ENCODE measurements at regions not wholly inside any gene's neighbourhood (a gene's known extent, or its start where the extent isn't known, plus 50 kb on each side); places are given as distances from the start of the nearest gene placed in this dataset.
"Not testable (repeated sequence)": the region's sequence is repeated elsewhere in the genome, so short reads cannot be mapped to it uniquely, and the experiment has no call there.

DNA sequence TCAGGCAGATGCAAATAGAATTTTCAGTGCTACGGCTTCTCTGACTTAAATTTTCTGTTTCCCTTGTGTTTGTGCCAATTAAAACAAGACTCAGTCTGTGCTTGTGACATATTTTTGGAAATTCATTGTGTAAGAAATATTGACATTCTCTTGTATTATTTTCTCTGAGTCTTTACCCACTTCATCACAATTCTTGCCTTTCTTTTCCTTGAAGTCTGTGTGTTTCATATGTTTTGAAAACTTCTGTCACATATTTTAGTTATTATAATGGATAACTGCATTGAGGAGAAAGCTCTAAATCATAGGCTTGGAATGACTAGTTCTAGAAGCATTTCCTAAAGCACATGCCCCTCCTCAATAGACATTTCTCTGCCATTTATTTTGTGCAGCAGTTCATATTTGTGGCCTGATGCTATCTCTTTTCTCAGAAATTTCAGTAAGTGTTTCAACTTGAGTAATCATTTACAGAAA is 206.6 kb downstream of the PALM2AKAP2 start:
- DNase-seq, result no peak

DNA sequence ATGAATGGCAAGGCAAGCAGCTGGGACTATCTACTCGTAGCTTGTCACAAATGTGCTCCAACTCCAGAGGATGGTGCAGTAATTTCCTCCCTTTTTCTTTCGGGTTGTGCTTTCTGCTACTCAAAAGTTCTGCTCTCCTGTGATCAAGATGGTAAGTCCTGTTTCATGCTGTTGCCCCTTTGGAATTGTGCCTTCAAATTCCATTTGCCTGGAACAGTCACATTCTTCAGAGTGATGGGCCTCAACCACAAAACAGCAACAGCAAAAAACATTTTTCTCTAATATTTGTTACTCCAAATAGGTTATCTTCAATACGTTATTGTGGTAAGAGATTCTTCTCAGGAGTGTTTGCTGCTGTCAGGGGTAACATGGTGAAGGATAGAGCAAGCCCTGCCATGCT is 209.3 kb downstream of the PALM2AKAP2 start:
- no peak for DNase-seq

DNA sequence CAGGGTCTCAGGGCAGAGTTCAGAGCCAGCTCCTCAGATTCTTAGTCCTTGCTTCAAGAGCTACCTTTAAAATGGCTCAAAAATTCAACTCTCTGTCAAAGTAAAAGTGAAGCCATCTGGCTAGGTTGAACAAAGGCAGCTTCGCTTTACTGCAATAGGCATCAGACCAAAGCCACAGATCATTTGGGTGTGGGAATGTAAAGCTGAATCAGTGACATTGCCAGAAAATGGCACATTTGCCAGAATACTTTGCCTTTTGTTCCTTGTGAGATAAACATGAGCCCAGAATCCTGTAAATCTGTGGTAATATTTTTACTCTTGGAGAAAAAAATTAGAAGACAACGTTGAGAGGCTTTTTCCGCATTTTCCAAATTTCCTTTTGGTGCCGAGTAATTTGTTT is 210.5 kb downstream of the PALM2AKAP2 start:
- no peak for DNase-seq

DNA sequence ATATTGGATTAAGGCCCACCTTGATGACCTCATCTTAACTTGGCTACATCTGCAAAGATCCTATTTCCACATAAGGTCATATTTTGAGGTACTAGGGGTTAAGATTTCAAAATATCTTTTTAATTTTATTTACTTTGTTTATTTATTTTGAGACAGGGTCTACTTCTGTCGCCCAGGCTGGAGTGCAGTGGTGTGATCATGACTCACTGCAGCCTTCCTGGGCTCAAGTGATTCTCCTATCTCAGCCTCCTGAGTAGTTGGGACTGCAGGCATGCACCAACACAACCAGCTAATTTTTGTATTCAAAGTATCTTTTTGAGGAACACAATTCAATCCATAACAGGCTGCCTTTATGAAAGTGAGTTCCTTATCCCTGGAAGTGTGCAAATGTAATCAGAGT is 212.3 kb downstream of the PALM2AKAP2 start:
- DNase-seq, result no peak

DNA sequence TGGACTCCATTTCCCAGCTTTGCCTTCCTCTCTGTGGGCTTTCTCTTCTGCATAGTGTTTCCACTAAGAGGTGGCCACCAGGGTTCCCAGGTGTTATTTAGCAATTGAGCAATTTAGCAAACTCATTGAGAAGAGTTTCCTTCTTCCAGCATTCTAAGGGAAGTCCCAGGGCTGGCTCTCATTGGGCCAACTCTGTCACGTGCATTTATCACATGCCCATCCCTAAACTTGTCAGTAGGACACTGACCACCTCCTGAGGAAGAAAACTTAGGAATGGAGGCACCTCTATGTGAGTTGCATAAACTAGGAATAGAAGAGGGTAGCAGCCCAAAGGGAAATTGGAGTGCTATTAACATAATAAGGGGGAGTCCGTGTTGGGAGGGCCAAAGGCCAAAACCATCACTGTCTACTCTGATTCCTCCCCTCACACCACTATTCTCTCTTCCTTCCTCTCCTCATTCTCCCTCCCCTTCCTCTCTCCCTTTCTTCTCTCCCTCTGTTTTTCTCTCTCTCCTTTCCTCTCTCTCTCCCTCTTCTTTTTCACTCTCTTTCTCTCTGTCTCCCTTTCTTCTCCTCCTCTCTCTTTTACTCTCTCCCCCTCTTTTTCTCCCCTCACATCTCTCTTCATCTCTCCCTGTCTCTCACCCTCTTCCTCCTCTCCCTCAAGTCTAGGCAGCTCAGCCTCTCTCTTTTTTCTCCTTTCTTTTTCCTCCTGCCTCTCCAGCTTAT is 213.4 kb downstream of the PALM2AKAP2 start:
- no peak for DNase-seq

DNA sequence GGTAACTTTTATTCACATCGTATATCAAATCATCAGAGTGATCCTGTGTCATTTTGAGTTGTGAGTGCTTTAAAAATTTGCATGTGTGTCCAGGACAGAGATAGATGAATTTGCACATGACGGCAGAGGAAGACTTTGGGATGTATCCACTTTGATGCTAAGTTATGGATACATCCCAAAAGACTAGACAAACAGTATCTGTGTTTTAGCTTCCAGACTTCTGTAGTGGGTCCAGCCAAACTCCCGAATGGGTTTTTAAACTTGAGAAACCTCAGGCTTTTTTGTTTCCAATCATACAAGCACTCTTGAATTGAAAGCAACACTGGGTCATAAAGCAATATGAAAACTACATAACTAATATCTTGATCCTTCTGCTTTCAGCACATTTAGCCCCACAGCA is 213.8 kb downstream of the C9orf152 start:
- no peak for DNase-seq

DNA sequence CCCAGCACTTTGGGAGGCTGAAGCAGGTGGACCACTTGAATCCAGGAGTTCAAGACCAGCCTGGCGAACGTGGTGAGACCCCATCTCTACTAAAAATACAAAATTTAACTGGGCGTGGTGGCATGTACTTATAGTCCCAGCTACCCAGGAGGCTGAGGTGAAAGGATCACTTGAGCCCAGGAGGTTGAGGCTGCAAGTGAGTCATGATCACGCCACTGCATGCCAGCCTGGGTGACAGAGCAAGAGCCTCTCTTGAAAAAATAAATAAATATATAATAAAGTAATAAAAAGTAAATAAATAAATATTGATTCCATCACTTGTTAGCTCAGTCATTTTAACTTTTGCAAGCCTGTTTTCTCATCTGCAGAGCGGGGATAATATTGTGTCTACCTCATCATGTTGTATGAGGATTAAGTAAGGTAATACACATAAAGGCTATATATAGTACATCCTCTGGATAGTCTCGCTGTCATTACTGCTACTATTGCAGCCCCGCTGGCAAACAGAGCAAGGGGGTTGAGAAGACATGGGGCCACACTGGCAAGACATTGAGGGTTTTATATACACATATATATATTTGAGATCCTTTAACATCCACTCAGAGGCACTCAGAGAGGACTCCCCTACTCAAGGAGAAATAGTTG is 210.9 kb downstream of the C9orf152 start:
- no peak for DNase-seq

DNA sequence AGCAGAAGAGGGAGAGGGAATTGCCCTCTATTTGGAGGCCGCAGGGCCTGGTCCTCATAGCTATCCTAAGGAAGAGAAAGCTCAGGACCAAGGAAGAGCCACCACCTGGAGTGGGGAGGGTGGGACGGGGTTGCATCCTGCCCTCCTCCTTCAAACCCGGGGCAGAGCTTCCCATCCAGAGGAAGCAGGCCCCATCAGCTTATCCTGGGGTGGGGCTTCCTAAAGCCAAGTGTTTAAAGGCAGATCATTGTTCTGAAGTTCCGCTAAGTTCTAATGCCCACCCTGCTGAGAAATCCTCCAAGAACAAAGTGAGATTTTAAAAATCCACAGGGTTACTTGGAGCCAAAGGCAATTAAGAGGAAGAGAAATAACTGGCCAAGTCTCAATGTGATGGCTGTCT is 210.3 kb downstream of the C9orf152 start:
- no peak for DNase-seq

DNA sequence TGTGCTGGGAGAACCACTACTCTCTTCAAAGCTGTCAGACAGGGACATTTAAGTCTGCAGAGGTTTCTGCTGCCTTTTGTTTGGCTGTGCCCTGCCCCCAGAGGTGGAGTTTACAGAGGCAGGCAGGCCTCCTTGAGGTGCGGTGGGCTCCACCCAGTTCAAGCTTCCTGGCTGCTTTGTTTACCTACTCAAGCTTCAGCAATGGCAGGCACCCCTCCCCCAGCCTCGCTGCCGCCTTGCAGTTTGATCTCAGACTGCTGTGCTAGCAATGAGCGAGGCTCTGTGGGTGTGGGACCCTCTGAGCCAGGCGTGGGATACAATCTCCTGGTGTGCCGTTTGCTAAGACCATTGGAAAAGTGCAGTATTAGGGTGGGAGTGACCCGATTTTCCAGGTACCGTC is 202.4 kb downstream of the C9orf152 start:
- not testable (repeated sequence) for DNase-seq

DNA sequence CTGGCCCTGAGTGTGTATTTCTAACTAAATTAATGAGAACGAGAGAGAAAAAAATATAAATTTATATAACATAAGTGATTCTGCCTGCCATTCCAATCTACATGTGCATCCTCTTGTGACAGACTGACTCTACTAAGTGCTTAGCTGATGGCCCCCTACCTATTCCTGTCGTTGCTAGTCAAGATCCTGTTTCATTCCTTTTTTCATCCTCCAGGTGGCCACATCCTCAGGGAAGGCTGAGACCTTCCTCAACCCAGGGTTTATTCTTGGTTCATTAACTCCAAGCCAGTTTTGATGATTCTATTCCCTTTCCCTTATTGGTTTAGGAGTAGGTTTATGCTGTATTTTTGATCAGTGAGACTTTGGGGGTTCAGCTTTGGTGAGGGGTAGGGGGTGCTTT is 201.3 kb downstream of the C9orf152 start:
- DNase-seq, result no peak

DNA sequence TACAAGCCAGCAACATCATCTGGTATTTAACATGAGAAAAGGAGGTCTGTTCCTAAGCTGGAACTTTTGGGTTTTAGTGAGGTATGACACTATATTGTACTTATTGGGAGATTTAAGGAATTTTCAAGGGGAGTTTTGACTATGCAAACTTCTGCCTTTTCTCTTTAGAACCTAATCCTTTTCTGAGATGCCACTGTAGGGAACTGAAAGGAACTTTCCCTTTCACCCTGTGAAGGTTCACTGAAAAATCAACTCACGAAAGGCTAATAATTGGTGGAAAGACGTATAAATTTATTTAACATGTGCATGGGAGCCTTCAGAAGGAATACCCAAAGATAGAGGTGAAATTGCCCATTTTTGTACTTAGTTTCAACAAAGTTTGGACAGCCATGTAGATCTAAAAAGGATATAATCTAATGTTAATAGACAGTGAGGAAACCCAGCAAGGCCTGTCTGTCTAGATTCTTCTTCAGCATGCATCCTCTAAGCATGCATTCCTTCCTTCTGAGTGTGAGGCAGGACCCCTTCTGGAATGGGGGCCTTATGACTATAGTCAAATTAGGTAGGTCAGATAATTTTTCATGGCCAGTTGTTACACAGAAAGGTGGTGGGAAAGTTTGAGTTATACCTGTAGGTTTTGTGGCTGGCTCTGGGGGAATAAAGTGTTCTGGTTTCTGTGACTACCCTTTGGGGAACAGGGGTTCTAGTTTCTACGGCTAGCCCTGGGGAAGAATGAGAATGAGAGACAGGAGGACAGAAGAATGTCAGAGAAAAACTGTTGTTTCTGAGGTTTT is 200.3 kb downstream of the C9orf152 start:
- no peak for DNase-seq

DNA sequence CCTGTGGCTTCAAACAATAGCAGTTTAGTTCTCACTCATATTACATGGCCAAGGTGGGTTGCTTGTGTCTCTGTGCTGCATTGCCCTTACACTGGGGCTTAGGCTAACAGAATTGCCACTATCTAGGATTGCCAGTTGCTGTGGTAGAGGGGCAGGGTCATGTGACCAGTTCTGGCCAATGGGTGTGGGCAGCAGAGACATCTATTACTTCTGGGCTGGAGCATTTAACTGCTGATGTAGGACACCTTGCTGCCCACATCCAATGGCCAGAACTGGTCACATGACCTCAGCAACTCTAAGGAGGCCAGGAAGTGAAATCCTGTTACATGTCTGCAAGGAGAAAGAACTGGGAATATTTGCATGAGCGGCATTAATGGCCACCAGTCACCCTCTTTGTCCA is 199.3 kb downstream of the C9orf152 start:
- DNase-seq, result no peak

DNA sequence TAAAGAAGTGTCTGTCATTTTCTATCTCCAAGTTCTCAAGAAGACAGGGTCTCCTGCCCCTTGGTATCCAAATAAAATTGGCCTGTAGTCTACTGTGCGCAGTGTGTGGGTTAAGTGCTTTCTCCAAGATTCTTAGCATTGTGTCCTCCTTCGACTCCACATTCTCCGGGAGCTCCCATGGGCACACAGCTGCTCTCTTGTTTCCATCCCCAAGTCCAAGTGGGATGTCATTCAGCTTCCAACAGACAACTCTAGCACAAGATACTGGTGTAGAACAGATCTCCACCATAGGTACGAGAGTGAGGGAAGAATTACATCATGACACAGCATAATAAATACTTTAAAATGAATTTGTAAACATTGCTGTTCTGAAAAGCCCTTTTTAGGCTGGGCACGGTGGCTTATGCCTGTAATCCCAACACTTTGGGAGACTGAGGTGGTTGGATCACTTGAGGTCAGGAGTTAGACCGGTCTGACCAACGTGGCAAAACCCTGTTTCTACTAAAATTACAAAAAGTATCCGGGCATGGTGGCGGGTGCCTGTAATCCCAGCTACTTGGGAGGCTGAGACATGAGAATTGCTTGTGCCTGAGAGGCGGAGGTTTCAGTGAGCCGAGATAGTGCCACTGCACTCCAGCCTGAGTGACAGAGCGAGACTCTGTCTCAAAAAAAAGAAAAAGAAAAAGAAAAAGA is 196.2 kb downstream of the C9orf152 start:
- DNase-seq, result no peak

DNA sequence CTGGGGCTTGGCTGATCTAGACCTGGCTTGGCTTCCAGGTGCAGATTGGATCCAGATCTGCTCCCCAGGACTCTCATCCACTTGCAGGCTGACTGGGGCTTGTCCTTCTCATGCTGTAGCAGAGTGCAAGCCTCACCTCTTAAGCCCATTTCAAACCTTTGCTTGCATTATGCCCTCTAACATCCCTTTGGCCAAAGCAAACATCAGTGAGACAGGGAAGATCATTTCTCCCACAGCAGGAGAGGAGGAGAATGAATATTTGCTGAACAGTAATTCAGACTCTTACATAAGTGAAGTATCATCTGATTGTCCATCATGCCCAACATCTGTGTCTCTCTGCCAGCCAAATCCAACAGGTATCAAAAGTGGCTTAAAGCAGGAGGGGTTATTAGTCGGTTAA is 194.9 kb downstream of the C9orf152 start:
- DNase-seq, result no peak

DNA sequence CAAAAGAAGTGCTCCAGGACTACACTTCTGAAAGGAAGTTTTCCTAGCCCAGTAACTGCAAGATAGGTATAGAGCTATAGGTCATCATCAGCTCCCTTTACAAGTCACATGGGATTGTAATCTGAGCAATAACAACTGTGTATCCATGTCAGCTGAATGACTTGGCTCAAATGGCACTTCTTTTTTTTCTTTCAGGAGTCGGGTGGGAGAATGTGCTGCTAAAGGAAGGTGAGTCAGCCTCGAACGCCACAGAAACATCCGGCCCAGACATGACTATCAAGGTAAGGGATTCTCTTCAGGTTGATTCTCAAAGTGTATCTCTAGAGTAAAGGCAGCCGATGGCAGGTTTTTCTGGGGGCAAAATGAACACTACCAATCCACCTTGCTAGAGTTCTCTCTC is 192.2 kb downstream of the C9orf152 start:
- peak; percentile 29 for DNase-seq

DNA sequence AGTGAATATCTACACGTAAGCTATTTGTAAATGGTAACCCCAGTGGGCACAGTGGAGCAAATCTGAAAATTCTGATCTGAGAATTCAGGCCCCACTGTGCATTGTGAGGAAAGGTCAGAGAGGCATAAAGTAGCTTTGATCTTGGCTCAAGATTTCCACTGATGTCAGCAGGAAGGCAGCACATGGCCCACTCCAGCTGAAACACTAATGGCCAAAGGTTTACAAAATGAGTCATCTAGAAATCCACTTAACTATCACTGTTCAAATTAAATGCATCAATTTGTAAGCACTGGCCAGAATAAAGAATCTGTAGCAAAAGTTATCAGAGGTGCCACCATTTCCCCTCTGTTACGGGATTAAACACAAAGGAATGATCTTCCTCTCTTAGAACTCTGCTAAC is 191.6 kb downstream of the C9orf152 start:
- DNase-seq, result no peak

DNA sequence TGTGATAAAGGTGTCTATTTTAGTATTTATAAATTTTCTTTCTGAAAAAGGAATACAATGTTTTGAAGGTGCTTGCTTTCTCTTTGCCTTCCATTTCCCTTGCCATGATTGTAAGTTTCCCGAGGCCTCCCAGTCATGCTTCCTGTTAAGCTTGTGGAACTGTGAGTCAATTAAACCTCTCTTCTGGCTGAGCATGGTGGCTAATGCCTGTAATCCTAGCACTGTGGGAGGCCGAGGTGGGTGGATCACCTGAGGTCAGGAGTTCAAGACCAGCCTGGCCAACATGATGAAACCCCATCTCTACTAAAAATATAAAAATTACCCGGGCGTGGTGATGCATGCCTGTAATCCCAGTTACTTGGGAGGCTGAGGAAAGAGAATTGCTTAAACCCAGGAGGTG is 187.7 kb downstream of the C9orf152 start:
- DNase-seq, result not testable (repeated sequence)

DNA sequence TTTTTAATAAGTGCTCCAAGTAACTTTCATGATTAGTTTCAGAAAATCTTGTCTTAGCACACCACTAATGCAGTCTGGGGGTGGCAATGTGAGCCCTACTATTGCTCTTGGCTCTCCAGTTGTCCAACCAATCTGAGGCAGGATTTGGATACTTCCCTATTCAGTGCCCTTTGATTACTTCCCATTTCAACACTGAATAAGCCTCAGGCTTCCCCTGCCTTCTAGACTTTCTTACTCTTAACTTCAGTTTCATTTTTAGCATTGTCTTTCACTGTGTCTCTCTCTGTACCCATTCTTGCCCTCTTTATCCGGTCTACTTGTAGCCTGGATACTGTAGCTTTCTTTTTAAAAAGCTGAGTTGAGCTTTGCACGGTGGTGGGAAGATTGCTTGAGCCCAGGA is 186.1 kb downstream of the C9orf152 start:
- DNase-seq, result no peak

DNA sequence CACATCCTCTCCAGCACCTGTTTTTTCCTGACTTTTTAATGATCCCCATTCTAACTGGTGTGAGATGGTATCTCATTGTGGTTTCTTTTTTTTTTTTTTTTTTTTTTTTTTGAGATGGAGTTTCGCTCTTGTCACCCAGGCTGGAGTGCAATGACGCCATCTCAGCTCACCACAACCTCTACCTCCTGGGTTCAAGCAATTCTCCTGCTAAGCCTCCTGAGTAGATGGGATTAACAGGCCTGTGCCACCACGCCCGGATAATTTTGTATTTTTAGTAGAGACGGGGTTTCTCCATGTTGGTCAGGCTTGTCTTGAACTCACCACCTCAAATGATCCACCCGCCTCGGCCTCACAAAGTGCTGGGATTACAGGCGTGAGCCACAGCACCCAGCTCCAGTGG is 184.7 kb downstream of the C9orf152 start:
- not testable (repeated sequence) for DNase-seq

DNA sequence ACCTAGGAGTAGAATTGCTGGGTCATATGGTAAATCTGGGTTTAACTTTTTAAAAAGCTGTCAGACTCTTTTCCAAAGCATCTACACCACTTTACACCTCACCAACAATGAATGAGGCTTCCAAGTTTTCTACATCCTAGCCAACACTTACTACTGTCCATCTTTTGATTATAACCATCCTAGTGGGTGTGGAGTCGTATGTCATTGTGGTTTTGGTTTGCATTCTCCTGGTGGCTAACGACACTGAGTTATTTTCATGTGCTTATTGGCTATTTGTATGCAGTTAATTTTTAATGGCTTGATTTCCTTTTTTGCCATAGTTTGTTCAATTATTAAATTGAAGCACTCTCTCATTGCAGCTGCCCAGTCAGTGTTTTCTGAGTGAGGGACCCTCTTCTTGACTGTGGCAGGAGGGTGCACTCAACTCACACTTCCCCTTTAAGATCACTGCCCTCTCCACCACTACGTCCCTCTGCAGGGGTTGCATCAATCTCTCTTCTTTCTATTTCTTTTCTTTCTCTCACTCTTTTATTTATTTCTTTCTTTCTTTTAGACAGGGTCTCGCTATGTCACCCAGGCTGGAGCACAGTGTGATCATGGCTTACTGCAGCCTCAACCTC is 182.3 kb downstream of the C9orf152 start:
- no peak for DNase-seq

DNA sequence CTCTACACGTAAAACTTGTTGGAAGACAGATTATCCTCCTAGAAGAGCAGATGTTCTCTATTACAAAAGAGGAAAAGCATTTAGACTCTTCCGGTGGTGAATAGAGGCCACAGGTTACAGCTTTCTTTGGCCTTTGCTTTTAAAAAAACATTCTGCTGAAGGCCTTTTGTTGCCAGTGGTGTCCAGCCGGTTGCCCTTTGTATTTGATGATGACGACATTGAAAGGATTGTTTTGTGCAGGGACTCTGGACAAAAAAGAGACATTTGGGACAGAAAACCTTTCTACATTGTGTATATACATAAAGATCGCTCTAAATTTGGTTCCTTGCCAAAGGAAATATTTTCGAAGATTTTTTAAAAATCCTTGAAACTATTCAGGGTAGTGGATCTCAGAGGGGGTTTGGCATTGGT is 180.3 kb downstream of the C9orf152 start:
- no peak for DNase-seq

DNA sequence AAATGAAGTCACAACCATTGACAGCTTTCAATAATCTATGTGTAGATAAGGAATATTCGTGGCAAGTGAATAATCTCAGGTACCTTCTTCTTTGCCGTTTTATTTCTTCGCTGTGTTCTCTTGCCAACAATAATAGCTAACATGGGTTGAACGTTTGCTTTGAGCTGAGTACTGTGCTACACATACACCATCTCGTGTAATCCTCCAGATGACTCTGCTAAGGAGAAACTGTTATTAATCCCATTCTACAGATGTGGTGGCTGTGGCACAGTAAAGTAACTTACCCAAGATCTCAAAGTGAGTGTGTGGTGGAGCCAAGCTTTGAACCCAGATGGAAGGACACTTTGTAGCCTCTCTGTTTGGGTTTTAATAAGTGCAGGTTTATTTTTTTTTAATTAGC is 179.7 kb downstream of the C9orf152 start:
- DNase-seq, result no peak

DNA sequence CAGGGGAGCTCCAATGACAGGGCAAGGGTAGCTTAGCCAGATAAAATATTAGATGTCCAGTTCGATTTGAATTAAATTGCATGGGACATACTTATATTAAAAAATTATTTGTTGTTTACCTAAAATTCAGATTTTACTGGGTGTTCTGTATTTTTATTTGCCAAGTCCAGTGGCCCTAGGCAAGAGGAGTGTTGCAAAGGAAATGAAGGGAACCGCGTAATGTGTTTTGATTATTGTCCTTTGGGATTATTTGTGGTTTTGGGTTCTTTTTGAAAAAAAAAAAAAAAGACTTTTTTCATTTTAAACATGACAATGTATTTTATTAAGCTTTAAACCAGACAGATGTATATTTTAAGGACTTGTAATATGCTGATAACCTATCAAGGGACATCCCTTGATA is 179.3 kb downstream of the C9orf152 start:
- DNase-seq, result no peak

All from CD4-positive, alpha-beta T cell treated with Interleukin-6 for 4 hours (primary cell).